ENCODE measurements at regions not wholly inside any gene's neighbourhood (a gene's known extent, or its start where the extent isn't known, plus 50 kb on each side); places are given as distances from the start of the nearest gene placed in this dataset.

DNA sequence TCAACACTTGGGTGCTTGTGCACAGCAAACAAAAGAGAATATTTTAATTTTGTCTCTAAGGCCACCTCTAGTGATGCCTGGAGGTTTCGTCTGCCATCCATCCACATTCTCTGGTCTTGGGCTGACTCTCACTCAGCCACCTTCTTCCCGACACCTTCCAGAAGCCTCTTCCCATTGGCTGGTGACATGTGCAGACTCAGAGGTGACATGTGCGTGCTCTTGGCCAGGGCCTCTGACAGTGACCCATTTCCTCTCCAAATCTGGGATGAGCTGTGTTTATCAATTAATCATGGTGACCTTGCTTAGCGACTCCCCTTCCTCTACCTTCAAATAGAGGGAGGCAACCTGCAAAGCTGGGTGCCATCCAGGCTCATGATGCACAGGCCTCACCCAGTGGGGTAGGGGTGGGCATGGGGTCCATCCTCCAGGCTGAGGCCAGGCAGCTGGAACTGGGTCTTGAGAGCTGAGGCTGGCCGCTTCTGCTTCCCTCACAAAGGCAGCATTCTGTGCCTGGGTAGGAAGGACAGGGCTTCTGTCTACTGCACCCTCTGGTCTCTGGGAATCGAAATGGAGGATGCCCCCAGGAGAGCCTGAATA is 91.8 kb downstream of the DHCR7 start:
- no peaks in the 10 kb centered on the region for H3K9me2 ChIP-seq (ENCODE audit: insufficient read depth, low read length)
- H3K79me2 ChIP-seq (replicated peaks; ENCODE audit: insufficient read depth, low read length), result no peaks in the 10 kb centered on the region
- no peak overlapping the region for H3K4me3 ChIP-seq (ENCODE audit: low read length)
- H3K27me3 ChIP-seq (ENCODE audit: insufficient read depth, low read depth, low read length), result no peaks in the 10 kb centered on the region
- no peak overlapping the region for H3K9ac ChIP-seq (ENCODE audit: low read length)
- no peak overlapping the region for H3K27ac ChIP-seq (ENCODE audit: low read length)
- no peaks in the 10 kb centered on the region for H3K36me3 ChIP-seq (ENCODE audit: insufficient read depth, low read length)
- no peaks in the 10 kb centered on the region for H4K20me1 ChIP-seq (ENCODE audit: insufficient read depth)
- no peaks in the 10 kb centered on the region for H3K9me3 ChIP-seq (ENCODE audit: low read length)
- H2AFZ ChIP-seq (ENCODE audit: low read depth, low read length), result no peak overlapping the region
- TF ChIP-seq POLR2AphosphoS5 (IDR thresholded peaks at IDR 0.05) (no peak), EP300 (conservative IDR thresholded peaks at IDR 0.05; ENCODE audit: poor library complexity, severe bottlenecking) (no peak), MXI1 (conservative IDR thresholded peaks at IDR 0.05; ENCODE audit: poor library complexity, severe bottlenecking) (no peak), RAD21 (conservative IDR thresholded peaks at IDR 0.05) (no peak), REST (IDR thresholded peaks at IDR 0.05; ENCODE audit: borderline replicate concordance) (no peak), SMC3 (conservative IDR thresholded peaks at IDR 0.05; ENCODE audit: poor library complexity) (no peak), TAF1 (IDR thresholded peaks at IDR 0.05; ENCODE audit: low read depth) (no peak), EZH2 (IDR thresholded peaks at IDR 0.05; ENCODE audit: borderline replicate concordance, insufficient read depth, low read length, poor library complexity, severe bottlenecking) (no peak)
- TF ChIP-seq, protein P1, sequence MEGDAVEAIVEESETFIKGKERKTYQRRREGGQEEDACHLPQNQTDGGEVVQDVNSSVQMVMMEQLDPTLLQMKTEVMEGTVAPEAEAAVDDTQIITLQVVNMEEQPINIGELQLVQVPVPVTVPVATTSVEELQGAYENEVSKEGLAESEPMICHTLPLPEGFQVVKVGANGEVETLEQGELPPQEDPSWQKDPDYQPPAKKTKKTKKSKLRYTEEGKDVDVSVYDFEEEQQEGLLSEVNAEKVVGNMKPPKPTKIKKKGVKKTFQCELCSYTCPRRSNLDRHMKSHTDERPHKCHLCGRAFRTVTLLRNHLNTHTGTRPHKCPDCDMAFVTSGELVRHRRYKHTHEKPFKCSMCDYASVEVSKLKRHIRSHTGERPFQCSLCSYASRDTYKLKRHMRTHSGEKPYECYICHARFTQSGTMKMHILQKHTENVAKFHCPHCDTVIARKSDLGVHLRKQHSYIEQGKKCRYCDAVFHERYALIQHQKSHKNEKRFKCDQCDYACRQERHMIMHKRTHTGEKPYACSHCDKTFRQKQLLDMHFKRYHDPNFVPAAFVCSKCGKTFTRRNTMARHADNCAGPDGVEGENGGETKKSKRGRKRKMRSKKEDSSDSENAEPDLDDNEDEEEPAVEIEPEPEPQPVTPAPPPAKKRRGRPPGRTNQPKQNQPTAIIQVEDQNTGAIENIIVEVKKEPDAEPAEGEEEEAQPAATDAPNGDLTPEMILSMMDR (IDR thresholded peaks at IDR 0.05; ENCODE audit: poor library complexity, severe bottlenecking), result no peak
- no peaks in the 10 kb centered on the region for H3F3A ChIP-seq (ENCODE audit: insufficient read depth, low read length, poor library complexity, severe bottlenecking)
- no peak overlapping the region for H3K4me2 ChIP-seq (ENCODE audit: low read length)

DNA sequence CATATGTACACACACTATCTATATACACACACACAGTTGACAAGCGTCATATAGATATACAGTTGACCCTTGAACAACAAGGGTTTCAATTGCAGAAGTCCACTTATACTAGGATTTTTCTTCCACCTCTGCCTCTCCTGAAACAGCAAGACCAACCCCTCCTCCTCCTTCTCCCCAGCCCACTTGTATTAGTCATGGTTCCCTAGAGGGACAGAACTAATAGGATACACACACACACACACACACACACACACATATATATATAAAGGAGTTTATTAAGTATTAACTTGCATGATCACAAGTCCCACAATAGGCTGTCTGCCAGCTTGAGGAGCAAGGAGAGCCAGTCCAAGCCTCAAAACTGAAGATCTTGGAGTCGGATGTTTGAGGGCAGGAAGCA is 92.9 kb downstream of the DHCR7 start:
- H3K79me2 ChIP-seq (replicated peaks; ENCODE audit: insufficient read depth, low read length), result no peaks in the 10 kb centered on the region
- no peaks in the 10 kb centered on the region for H3K9me3 ChIP-seq (ENCODE audit: low read length)
- H3K4me3 ChIP-seq (ENCODE audit: low read length), result no peak overlapping the region
- TF ChIP-seq RAD21 (conservative IDR thresholded peaks at IDR 0.05) (no peak), EZH2 (IDR thresholded peaks at IDR 0.05; ENCODE audit: borderline replicate concordance, insufficient read depth, low read length, poor library complexity, severe bottlenecking) (no peak), SMC3 (conservative IDR thresholded peaks at IDR 0.05; ENCODE audit: poor library complexity) (no peak), POLR2AphosphoS5 (IDR thresholded peaks at IDR 0.05) (no peak), TAF1 (IDR thresholded peaks at IDR 0.05; ENCODE audit: low read depth) (no peak)
- no peak overlapping the region for H3K27ac ChIP-seq (ENCODE audit: low read length)
- H3K9ac ChIP-seq (ENCODE audit: low read length), result no peak overlapping the region
- no peak overlapping the region for H2AFZ ChIP-seq (ENCODE audit: low read depth, low read length)
- H3K27me3 ChIP-seq (ENCODE audit: insufficient read depth, low read depth, low read length), result no peaks in the 10 kb centered on the region
- no peaks in the 10 kb centered on the region for H4K20me1 ChIP-seq (ENCODE audit: insufficient read depth)
- H3F3A ChIP-seq (ENCODE audit: insufficient read depth, low read length, poor library complexity, severe bottlenecking), result no peaks in the 10 kb centered on the region
- no peaks in the 10 kb centered on the region for H3K9me2 ChIP-seq (ENCODE audit: insufficient read depth, low read length)
- H3K36me3 ChIP-seq (ENCODE audit: insufficient read depth, low read length), result no peaks in the 10 kb centered on the region
- no peak overlapping the region for H3K4me2 ChIP-seq (ENCODE audit: low read length)
